Left colon (tissue), 2 donors: ENCODE measurements at regions not wholly inside any gene's neighbourhood (a gene's known extent, or its start where the extent isn't known, plus 50 kb on each side); places are given as distances from the start of the nearest gene placed in this dataset.
"Not testable (repeated sequence)": the region's sequence is repeated elsewhere in the genome, so short reads cannot be mapped to it uniquely, and the experiment has no call there.

Experiments used
- ATAC-seq: fragments of 200-7000 bp; cut with Tn5 transposase; one replicate; pipeline ENCODE4 v1.9.1; 2020; ENCODE audit warnings: mild to moderate bottlenecking, moderate library complexity
- DNase-seq, 2 donors: peaks; one replicate each; pipeline ENCODE4 v3.0.0-alpha.2; 2020
- intact Hi-C, 2 donors: fragments of 100-400 bp; cut with DNase I in 1 of 2; cut with micrococcal nuclease in 1 of 2; formaldehyde crosslinking; loops; one replicate each; pipeline versions ENCODE4 v1.11.2 to v1.14.0; 2022; cut with DNase I, micrococcal nuclease
- donor health status: DM: no; HTN: no; CAD: no.
- donor health status: DM: yes; HTN: yes; CAD: no.

GRCh38 chr4:123235431-123235830, 161.2 kb upstream of the SPRY1 start:
- no peak for DNase-seq
- intact Hi-C loops: no loop called here
- no peak for ATAC-seq

GRCh38 chr4:123236606-123237005, 160.0 kb upstream of the SPRY1 start:
- intact Hi-C loops: no loop called here
- ATAC-seq (no peak), DNase-seq (no peak)

- intact Hi-C loops, DNase-seq, ATAC-seq: not testable (repeated sequence)
These were observed 156.3 kb upstream of the SPRY1 start for GRCh38 chr4:123240286-123240685.

GRCh38 chr4:123243220-123243619, 153.4 kb upstream of the SPRY1 start:
- DNase-seq, ATAC-seq, intact Hi-C loops: not testable (repeated sequence)

GRCh38 chr4:123244137-123244536, 152.5 kb upstream of the SPRY1 start:
- intact Hi-C loops: no loop called here
- DNase-seq: no peak
- no peak for ATAC-seq

- intact Hi-C loops: no loop called here
- ATAC-seq (no peak), DNase-seq (no peak)
These were observed 150.5 kb upstream of the SPRY1 start for GRCh38 chr4:123246085-123246484.

GRCh38 chr4:123248085-123248659, 148.4 kb upstream of the SPRY1 start:
- intact Hi-C loops: no loop called here
- no peak for ATAC-seq
- DNase-seq: no peak

GRCh38 chr4:123249821-123250220, 146.8 kb upstream of the SPRY1 start:
- ATAC-seq (peak; percentile 61), DNase-seq (no peak)
- intact Hi-C loops: no loop called here

GRCh38 chr4:123250843-123251242, 145.8 kb upstream of the SPRY1 start:
- intact Hi-C loops: no loop called here
- DNase-seq (no peak), ATAC-seq (no peak)

GRCh38 chr4:123255971-123256370, 140.6 kb upstream of the SPRY1 start:
- intact Hi-C loops: no loop called here
- DNase-seq (no peak), ATAC-seq (no peak)

- DNase-seq (no peak), ATAC-seq (no peak)
- intact Hi-C loops: no loop called here
These were observed 139.7 kb upstream of the SPRY1 start for GRCh38 chr4:123256901-123257300.

GRCh38 chr4:123257591-123257990, 139.0 kb upstream of the SPRY1 start:
- ATAC-seq (peak; percentile 76), DNase-seq (no peak)
- intact Hi-C loops: no loop called here

- DNase-seq (no peak), ATAC-seq (no peak)
- intact Hi-C loops: no loop called here
These were observed 136.6 kb upstream of the SPRY1 start for GRCh38 chr4:123259676-123260646.

GRCh38 chr4:123260653-123261052, 135.9 kb upstream of the SPRY1 start:
- intact Hi-C loops: no loop called here
- DNase-seq (no peak), ATAC-seq (no peak)

GRCh38 chr4:123262080-123262479, 134.5 kb upstream of the SPRY1 start:
- intact Hi-C loops: no loop called here
- ATAC-seq: no peak
- no peak for DNase-seq

GRCh38 chr4:123265443-123265842, 131.2 kb upstream of the SPRY1 start:
- DNase-seq (no peak), ATAC-seq (no peak)
- intact Hi-C loops: no loop called here

GRCh38 chr4:123266221-123266620, 130.4 kb upstream of the SPRY1 start:
- DNase-seq (no peak), ATAC-seq (no peak)
- intact Hi-C loops: no loop called here

- DNase-seq: no peak
- intact Hi-C loops: no loop called here
- ATAC-seq: no peak
These were observed 117.8 kb upstream of the SPRY1 start for GRCh38 chr4:123278755-123279154.

GRCh38 chr4:123283371-123283895, 113.2 kb upstream of the SPRY1 start:
- DNase-seq: no peak
- no peak for ATAC-seq
- intact Hi-C loops: no loop called here

- DNase-seq (no peak), ATAC-seq (no peak)
- intact Hi-C loops: no loop called here
These were observed 112.4 kb upstream of the SPRY1 start for GRCh38 chr4:123284168-123284567.
